NCI-H2081 treated with DMSO at 0.1 percent for 48 hours (cell line): ENCODE measurements at regions not wholly inside any gene's neighbourhood (a gene's known extent, or its start where the extent isn't known, plus 50 kb on each side); places are given as distances from the start of the nearest gene placed in this dataset.

ENCODE experiments used
- DNase-seq: peaks from one replicate; lab custom pipeline; 2025; lab: John Stamatoyannopoulos, UW

DNA sequence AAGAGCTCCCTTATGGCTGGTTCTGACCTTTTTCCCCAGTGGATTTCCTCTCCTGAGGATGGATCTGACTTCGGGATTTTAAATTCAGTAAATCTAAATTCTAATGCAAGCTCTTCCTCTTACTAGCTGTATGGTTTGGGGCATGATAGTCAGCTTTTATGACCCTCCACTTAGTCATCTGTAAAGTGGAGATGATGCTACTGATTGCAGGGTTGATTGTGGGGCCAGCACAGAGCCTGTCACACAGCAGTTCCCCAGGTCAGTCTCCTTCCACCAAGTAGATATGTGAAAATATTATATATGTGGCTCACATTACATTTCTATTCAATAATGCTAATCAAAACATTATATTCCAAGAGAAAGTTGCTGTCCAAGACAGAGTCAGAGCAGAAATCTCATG, 141.3 kb upstream of the UBE2E1 start:
- DNase-seq = no peak

DNA sequence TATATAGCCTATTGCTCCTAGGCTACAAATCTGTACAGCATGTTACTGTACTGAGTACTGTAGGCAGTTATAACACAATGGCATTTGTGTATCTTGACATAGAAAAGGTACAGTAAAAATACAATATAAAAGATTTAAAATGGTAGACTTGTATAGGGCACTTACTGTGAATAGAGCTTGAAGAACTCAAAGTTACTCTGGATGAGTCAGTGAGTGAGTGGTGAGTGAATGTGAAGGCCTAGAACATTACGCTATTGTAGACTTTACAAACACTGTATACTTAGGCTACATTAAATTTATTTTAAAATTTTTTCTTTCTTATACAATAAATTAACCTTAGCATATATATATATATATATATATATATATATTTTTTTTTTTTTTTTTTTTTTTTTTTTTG, 140.0 kb upstream of the UBE2E1 start:
- DNase-seq = no peak

DNA sequence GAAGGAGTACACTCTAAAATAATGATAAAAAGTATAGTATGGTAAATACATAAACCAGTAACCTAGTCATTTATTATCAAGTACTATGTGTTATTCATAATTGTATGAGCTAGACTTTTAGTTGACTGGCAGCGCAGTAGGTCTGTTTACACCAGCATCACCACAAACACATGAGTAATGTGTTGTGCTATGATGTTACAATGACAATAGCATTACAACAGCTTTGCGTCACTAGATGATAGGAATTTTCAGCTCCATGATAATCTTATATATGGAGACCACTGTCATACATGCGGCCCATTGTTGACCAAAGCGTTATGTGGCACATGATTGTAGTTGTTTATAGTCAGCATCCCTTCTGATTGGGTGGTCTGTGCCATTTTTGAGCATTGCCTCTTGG, 138.9 kb upstream of the UBE2E1 start:
- no peak for DNase-seq

DNA sequence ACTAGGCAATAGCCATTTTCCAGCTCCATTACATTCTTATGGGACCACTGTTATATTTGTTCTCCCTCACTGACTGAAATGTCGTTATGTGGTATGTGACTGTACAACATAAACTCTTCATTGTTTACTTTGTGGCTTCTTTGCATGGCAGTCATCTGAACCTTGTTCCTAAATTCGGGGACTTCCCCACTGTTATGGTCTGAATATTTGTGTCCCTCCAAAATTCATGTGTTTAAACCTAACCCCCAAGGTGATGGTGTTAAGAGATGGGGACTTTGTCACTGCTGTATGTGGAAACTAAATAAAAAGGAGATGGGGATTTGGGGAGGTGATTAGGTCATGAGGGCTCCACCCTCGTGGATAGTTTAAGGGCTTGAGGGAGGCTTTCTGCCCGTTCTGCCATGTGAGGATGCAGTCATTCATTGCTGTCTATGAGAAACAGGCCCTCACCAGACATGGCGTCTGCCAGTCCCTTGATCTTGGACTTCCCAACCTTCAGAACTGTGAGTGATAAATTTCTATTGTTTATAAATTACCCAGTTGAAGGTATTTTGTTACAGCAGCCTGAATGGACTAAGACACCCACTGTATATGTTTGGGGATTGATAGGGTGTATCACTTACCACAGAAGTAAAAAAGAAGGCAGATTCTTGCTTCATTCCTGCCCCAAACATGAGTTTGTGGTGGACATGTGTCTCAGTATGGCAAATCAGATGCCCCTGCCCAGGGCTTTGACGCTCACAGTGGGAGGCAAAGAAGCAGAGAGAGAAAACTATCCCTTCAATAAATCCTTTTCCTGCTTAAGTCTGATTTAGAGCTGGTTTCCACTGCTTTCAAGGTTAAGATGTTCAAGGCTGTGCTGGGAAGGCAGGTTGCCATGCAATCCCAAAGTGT, 138.0 kb upstream of the UBE2E1 start:
- no peak for DNase-seq

DNA sequence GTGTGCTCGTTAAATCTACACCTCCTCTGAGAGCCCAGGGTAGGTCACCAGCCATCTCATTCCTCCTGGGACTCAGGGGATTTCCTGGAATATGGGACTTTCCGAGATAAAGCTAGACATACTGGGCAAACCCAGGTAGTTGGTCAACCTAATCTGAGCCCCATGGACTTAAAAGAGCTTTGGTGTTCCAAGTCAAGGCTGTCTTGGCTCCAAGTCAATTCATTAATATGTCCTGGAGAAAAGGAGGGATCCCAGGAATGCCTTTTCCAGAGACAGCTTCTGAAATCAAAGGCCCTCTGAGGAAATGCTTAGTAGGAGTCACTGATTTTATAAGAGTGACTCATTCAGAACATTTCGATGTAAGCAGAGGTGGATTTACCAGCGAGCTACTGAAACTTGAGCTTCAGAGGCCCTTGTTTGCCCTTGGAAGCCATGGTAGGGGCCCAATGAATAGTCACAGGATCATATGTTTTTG, 137.3 kb upstream of the UBE2E1 start:
- no peak for DNase-seq

DNA sequence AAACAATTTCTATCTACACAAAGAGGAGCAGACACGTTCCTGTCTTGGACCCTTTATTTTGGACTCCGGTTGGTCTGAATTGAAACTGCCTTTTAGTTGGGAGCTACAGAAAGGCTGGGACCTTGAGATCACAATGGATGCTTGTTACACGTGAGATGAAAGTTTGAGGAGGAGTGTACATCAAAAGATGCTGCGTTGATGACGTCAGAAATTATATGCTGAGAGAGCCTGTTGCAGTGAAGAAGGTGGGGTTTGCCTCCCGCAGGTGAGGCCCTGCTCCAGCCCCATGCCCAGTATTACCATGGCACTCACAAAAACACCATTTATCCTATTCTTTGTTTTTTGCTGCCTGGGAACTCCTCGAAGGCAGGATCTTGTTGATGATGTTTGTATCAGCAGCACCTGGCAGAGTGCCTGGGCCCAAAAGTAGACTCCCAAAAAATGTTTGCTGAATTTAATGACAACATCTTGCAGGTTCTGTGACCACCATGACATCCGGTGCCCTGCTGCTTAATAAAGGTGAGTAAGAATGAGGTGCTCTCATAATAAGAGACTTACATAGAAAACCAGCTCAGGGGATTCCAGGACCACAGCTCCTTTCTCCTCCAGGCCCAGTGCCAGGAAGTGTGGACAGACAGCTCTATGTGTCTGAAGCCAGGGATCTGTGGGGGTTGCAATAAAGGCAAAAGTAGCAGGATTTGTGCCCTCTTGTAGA, 136.1 kb upstream of the UBE2E1 start:
- DNase-seq = no peak

DNA sequence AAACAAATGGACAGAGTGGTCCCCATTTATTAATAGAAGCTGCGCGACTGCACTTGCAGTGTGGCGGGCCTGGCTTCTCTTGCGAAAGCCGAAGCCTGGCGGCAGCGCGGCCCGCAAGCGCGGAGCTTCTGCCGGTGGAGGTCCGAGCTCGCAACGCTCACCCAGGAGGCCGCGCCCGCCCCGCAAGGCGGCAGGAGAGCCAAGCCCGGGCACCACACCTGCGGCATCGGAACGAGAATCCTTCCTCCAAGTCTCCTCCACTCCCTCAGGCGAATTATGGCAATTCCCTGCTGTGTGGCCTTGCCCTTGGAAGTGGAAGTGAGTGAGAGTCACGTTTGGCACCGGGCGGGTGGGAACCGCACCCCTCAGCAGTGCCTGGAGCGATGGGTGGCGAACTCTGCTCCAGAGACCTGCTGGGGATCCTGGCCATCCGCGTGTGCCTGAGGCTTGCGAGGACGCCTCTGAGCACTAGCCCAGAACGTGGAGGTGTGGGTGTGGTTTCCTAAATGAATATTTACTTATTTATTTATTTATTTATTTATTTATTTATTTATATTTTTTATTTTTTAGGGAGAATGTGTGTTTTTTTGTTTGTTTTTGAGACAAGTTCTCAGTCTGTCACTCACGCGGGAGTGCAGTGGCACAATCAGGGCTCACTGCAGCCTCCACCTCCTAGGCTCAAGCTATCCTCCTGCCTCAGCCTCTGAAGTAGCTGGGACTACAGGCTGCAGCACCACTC, 133.7 kb upstream of the UBE2E1 start:
- DNase-seq = no peak

DNA sequence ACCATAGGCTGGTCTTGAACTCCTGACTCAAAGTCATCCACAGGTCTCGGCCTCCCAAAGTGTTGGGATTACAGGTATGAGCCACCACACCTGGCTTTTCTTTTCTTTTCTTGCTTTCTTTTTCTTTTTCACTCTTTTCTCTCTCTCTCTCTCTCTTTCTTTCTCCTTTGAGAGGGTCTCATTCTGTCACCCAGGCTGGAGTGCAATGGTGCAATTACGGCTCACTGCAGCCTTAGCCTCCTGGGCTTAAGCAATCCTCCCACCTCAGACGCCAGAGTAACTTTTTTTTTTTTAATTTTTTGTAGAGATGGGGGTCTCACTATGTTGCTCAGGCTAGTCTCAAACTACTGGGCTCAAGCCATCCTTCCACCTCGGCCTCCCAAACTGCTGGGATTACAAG, 133.1 kb upstream of the UBE2E1 start:
- no peak for DNase-seq

DNA sequence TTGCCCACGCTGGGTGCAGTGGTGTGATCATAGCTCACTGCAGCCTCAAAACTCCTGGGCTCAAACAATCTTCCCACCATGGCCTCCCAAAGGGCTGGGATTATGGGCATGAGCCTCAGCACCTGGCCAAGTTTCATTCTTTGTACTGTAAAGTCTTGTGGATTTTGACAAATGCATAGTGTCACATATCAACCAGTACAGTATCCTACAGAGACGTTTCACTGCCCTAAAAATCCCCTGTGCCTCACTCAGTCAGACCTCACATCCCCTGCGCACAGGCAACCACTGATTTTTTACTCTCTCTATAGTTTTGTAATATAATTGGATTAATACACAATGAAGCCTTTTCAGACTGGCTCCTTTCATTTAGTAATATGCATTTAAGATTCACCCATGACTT, 130.7 kb upstream of the UBE2E1 start:
- no peak for DNase-seq

DNA sequence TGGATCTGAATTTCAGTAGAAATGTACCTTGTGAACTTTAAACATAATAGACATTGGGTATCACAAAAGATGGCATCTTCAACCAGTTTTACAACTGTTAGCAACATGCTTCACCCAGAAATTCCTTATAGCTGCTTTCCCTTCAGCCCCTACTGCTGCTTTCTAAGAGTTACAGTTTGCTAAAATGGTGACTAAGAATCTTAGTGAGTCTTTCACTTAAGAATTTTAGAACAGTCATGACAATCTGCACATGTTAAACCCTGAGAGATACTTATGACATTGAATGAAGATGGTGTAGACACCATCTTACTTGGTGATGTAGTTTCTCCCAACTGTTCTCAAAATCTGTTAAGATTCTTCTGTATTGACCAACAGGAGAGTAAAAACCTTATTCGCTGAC, 129.7 kb upstream of the UBE2E1 start:
- DNase-seq = no peak

DNA sequence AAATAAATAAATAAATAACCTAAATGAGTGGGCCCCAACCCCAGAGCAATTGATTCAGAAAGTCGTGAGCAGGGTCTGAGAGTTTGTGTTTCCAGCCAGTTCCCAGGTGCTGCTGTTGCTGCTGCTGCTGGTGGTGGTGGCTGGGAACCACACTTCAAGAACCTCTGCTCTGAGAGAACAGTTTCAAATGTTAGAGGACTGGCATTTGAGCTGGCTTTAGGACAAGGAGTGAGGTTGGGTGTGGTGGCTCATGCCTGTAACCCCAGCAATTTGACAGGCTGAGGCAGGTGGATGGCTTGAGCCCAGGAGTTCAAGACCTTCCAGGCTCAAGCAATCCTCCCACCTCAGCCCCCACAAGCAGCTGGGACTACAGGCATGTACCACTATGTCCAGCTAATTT, 123.1 kb upstream of the UBE2E1 start:
- no peak for DNase-seq

DNA sequence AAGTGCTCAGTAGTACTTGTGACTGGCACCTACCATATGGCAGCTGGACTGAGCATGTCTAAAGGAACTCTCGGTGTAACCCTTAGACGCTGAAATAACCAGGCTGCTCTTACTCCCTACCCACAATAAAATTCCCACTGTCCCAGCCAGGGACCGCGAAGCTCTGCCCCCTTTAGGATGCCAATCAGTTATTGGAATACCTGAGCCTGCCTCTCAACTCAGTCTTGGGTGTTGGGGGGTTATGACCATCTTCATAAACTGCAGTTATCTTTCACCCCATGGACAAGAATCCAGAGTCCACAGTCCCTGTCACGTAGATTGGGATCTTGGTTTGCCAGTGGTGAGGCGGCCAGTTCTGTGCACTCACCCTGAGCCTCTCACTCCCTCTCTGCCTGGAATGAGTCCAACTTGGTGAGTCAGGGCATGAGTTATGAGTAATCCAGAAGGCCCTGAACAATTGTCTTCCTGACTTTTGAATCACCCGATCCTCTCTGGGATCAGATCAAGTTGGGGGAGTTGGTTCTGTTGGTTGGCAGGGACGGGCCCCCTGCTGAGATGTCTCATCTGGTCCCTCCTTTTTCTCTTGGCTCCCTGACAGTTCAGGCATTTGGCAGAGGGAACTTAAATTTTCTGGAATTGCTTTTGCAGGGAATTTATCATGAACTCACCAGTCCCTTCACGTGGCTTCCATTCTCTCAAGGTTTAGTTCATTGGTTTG, 120.1 kb upstream of the UBE2E1 start:
- DNase-seq = no peak

DNA sequence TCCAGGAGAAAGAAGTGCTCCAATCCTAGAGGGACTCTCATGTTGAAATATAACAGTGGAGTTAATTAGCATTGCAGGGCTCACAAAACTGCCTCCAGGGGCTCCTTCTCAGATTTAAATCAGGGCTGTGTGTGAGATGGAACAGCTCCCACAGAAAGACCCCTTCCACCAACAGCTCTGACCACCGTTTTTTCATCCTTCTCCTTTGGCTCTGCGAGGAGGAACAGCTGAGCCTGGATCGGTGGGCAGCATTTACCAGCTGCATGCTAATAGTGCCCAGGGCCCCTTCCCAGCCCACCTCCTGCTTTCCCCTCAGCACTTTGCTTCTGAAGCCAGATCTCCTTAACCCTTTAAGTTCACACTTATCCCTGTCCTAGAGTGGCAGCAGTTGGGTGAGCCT, 119.2 kb upstream of the UBE2E1 start:
- no peak for DNase-seq

DNA sequence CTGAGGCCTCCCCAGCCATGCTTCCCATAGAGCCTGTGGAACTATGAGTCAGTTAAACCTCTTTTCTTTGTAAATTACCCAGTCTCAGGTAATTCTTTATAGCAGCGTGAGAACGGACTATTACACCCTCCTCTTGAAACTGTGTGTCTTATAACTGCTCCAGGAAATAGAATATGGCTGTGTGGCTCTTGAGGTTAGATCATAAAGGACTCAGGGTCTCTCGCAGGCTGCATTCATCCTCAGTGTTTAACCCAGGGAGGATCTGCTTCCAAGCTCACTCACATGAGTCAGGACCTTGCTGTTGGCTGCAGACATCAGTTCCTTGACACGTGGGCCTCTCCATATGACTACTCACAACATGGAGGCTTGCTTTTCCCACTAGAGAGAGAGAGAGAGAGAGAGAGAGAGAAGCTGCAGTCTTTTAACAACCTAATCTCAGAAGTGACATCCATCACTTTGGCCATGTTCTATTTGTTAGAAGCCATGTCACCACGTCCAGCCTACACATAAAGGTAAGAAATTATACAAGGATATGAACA, 114.3 kb upstream of the UBE2E1 start:
- DNase-seq = no peak

DNA sequence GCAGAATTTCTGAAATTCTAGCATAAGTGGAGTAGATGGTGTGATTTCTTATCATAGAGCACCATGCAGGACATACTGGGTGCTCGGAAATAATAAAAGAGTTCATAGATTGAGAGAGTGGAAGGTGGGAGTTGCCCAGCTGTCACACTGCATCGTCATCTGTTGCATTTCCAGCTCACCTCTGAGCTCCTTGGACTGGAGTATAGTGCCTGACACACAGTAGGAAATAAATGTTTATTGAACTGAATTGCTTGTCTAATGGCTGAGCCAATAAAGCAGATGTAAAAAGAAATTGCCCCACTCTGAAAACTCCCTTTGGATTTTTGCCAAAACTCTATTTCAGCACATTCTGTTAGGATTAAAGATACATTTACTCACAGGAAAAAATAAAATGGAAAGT, 108.9 kb upstream of the UBE2E1 start:
- DNase-seq = no peak

DNA sequence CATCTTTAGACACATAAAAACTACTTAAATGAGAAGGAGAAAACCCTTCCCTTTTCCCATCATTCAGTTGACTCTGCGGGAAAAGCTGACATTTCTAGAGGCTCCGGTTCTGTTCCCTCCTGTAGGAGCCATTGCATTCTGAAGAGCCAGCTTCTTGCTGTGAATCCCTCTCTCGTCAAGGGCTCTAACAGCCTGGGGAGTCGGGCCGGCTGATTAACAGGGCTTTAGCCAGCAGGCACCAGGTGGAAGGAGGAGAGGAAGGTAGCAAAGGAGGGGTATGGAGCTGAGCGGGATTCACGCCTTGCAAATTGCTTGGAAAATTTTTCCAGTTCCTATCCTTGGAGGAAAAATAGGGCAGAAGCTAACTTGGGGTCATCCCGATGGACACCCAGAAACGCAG, 108.3 kb upstream of the UBE2E1 start:
- no peak for DNase-seq

DNA sequence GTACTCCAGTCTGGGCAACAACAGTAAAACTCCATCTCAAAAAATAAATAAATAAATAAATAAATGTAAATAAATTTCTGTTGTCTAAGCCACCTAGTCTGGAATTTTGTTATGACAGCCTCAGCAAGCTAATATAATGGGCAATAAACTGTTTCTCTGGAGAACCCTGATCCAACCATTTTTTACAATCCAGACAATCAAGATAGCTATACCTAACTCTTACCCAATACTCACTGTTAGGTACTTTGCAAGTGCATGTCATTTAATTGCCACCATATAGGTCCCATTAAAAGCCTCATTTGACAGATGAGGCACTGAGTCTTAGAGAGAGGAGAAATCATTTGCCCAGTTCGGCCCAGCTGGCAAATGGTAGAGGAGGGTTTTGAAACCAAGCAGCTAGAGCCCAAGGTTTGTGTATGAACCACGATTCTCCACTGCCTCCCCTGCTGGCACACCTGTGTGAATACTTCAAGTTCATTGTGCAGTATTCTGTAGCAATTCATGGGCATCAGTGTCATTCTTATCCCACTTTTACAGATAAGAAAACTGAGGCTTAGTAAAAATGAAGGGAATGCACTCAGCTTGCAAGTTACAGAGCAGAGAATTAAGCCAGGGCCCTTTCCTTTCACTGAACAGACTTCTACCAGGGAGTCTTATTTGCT, 107.0 kb upstream of the UBE2E1 start:
- no peak for DNase-seq

DNA sequence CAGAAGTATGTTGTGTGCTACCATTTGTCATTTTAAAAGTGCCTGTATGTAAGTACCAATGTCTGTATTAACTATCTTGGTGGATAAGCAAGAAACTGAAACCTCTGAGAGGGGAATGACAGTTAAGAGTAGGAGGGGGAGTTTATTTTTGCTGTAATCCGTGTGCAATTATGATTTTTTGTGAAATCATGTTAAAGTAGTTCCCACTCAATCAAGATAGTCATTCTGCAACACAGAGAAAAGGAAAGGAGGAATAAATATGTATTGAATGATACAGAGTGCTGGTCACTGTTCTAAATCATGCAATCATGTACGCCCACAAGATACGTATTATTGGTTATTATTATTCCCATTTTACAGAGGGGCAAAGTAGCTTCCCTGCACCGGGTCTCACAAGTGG, 105.1 kb upstream of the UBE2E1 start:
- DNase-seq = no peak

DNA sequence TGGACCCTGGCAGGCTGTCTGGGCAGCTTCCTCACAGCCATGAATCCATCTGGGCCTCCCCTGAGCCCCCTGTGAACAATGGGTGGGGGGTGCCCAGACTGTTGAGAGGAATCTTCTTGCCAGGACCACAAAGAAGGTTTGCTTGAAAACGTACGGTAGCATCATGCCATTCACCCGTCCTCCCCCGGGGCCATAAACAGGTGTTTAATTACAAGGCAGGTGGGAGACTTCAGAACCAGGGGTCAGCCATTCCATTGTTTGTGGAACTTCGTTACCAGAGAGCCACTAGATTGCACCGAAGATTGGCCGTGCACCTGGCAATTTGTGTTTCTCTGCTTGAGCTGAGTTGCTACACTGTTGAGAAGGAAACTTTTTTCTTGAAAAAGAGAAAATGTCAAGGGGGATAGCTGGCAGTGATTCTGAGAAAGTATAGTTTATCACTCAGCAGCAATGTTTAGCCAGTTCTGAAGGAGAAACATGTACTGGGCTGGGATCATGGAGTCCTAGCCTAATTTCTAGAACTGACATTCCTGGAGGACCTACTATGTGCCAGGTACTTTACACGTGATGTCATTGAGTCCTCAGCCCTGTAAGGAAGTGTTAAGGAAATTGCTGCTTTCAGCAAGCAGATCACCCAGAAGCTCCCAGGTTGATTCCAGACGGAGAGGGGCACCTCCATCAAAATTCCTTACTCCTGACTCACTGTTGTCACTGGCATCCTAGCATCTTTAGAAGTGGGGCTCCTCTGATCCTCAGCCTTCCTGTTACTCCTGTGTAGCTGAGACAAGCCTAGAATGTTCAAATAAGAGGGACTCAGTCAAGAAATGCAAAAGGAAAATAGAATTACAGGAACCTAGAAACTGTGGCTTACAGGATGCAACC, 103.8 kb upstream of the UBE2E1 start:
- no peak for DNase-seq

DNA sequence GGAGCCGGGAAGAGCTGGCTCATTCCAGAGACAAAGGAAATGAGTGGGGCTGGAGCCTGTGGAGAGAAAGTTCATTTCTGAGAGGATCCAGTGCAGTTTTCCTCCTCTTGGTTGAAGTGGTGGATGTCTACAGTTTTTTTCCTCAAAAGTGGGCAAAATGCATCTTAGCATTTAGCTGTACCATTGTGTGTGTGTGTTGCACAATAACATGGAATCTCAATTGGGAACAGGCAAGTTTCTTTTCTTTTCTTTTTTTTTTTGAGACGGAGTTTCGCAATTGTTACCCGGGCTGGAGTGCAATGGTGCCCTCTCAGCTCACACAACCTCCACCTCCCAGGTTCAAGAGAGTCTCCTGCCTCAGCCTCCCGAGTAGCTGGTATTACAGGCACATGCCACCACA, 101.5 kb upstream of the UBE2E1 start:
- no peak for DNase-seq
